Putamen (tissue), 1 donor: ENCODE measurements at regions not wholly inside any gene's neighbourhood (a gene's known extent, or its start where the extent isn't known, plus 50 kb on each side); places are given as distances from the start of the nearest gene placed in this dataset.
"Not testable (repeated sequence)": the region's sequence is repeated elsewhere in the genome, so short reads cannot be mapped to it uniquely, and the experiment has no call there.

Experiments used
- DNase-seq: peaks from one replicate; pipeline ENCODE4 v3.0.0-alpha.2; 2016; ENCODE audit warnings: low spot score

DNA sequence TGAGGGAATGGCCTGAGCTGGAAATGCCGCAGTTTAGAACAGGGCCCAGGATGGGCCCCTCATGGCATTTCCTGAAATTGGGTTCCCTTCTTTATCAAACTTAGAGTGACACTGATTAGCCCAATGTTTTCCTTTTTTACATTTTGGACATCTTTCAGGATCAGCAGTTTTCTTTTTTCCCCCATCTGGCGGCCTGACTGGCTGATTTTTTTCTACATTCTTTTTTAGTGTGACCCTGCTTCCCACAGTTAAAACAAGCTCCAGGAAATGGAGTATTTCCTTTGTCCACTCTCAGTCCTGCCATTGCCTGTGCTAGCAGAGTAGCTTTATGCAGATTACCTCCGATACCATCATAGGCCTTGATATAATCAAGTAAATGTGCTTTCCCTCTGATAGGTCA, 185.8 kb upstream of the IGF1 start:
- DNase-seq = not testable (repeated sequence)

DNA sequence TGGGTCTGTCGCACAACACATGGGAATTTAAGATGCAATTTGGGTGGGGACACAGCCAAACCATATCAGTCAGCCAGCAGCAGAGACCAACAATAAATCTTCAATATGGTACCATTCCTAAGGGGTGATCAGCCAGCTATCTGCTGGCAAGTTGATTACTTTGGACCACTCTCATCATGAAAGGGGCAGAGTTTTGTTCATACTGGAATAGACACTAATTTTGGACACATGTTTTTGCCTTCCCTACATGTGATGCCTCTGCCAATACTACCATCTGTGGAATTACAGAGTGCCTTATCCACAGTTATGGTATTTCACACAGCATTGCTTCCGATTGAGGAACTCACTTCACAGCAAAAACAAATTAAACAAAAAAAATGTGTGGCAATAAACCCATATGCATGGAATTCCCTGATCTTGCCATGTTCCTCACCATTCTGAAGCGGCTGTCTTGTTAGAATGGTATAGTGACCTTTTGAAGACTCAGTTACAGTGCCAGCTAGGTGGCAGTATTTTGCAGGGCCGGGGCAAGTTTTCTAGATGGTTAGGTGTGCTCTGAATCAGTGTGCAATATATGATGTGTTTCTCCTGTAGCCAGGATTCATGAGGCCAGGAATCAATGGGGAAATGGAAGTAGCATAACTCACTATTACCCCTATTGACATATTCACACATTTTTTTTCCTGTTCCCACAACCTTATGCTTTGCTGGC, 179.0 kb upstream of the IGF1 start:
- DNase-seq = no peak

DNA sequence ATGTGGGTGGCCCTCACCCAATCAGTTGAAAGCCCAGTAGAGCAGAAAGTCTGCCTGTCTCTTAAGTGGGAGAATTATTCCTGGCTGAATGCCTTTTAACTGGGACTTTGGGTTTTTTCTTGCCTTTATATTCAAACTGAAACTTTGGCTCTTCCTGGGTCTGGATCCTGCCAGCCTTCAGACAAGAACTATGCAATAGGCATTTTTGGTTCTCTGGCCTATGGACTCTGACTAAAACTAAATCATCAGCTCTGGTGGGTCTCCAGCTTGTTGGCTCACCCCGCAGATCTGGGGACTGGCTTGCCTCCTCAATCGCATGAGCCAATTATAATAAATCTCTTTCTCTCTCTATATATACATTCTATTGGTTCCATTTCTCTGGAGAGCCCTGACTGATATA, 173.0 kb upstream of the IGF1 start:
- DNase-seq = no peak

DNA sequence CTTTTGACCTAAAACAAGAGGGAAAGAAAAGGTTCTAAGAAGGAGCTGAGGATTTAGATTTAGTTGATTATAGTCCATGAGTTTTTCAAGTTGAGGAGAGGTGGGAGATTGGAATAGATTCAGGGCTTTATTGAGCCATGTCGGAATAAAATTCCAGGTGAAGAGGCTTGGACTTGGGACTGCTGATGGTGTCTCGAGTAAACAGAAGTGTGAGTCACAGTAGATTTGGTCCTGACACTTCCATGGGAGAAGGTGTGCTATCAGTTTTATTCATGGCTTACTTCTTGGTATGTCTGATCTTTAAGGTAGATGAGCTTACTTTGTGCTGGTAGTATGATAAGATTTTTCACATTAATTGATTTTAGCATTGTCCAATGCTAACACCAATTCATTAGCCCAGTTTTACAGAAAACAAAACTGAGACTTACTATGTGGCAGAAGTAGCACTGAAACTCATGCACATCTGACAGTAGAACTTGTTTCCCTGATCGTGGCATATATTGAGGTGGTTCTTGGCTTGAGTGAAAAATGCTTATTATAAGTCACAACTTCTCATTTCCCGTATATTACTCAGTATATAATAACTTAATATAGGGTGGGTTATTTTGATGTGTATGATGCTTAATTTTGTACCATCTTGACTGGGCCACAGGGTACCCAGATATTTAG, 172.4 kb upstream of the IGF1 start:
- no peak for DNase-seq

DNA sequence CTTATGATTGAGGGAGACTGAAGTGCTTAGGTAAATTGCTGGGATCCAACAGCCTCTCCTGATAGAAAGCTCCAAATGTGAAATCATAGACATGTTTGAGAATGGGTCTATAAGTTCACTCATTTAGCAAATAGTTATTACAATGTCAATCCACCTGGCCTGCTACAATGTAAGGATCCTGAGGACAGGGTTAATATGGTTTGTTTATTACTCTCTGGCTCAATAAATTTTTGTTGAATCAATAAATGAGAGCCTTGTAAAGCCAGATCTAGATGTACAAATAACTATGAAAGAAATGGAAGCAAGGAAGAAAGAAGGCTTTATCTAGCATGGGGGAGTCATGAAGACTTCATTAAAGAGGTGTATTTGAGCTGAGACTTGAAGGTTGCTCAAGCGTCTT, 165.6 kb upstream of the IGF1 start:
- no peak for DNase-seq

DNA sequence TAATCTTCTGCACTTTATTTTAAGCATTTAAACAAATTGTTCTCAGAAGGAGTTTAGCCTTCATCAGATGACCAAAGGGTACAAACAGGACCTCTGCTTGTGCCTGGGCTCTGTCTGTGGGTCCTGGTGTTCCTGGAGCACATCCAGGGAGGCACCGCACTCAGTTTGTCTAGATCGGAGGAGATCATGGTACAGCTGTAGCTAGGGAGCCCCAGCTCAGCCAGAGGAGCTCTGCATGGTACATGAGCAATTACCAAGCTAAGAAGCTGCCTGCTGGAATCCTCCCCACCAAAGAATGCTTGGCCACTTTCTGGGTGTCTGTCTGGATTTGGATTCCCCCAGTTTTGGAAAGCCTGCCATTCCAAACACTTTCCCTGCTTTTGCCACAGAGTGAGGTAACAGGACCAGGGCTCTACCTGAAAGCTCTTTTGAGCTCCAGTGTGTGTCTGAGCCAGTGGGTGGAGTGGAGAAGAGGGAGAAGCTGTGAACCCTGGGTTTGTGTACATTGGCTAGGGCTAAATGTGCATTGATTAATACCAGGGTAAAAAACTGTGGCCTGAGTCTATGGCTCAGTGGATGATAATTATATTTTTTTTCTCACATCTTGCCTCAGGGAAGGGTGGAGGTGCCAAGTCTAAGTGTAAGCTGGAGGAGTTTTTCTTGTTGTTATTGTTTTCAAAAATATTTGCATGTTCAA, 163.7 kb upstream of the IGF1 start:
- no peak for DNase-seq

DNA sequence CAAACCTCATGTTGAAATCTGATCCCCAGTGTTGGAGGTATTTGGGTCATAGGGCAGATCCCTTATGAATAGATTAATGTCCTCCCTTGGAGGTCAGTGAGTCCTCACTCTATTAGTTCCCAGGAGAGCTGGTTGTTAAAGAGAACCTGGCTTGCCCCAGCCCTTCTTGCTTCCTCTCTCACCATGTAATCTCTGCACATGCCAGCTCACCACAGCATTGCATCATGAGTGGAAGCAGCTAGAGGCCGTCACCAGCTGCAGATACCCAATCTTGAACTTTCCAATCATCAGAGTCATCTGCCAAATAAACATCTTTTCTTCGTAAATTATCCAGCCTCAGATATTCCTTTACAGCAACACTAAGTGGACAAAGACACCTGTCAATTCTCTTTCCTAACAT, 161.8 kb upstream of the IGF1 start:
- no peak for DNase-seq

DNA sequence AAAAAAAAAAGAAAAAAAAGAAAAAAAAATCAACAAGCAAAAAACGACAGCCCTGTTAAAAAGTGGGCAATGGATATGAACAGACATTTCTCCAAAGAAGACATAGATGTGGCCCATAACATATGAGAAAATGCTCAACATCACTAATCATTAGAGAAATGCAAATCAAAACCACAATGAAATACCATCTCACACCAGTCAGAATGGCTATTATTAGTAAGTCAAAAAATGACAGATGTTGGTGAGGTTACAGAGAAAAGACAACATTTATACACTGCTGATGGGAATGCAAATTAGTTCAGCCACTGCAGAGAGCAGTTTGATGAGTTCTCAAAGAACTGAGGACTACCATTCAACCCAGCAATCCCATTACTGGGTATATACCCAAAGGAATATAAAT, 160.3 kb upstream of the IGF1 start:
- not testable (repeated sequence) for DNase-seq

DNA sequence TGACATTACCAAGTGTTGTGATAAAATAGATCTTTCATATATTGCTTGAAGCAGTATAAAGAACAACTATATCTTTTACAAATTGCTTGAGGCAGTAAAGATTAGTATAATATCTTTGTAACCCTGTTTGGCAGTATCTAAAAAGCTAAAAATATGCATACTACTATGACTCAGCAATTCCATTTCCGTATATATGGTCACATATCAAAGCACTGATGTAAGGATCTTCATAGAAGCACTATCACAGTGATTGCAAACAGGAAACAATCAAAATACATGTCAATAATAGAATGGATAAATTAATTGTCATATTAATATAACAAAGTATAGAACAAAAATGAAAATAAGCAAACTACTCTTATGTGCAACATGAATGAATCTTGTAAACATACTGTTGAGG, 158.4 kb upstream of the IGF1 start:
- DNase-seq = no peak

DNA sequence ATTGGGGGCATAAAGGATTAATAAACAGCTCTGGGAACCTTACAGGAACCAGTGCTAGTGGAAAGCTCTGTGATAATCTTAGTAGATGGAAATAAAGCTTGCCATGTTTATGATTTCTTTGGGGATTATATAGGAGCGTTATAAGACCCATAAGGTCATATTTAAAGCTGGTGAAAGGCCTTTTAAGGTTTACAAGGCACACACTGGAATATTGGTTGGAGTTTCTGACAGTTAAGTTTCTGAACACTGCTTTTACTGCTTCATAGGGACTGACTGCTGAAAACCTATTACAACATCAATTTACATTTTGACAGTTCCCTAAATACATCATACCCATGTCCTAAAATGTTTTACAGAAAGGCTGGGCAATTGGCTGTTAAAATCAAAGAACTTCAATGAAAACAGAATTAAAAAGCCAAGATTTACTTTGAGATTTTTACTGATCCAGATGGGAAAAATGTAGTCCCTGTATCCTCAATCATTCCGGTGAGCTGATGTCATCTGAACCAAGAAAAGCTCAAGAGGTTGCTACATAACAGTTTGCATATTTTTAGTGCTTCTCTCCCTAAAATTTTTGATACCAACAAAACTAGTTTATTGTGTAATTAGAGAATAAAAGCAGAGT, 153.7 kb upstream of the IGF1 start:
- no peak for DNase-seq

DNA sequence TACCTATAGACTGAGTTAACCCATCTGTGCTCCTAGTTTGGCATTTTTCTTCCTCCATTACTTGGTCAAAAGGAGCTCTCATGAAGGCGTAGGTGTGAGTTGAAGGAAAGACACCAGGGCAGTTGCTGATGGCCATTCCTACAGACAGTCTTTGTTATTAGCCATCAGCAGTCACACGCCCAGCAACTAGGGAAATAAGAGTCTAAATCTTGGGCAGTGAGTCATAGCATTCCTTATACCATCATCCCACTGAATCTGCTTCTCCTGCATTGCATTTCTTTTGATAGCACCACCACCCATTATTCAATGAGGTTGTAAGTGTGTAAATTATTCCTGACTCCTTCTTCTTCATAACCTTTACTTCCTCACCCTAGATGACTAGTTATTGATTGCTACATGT, 150.9 kb upstream of the IGF1 start:
- no peak for DNase-seq

DNA sequence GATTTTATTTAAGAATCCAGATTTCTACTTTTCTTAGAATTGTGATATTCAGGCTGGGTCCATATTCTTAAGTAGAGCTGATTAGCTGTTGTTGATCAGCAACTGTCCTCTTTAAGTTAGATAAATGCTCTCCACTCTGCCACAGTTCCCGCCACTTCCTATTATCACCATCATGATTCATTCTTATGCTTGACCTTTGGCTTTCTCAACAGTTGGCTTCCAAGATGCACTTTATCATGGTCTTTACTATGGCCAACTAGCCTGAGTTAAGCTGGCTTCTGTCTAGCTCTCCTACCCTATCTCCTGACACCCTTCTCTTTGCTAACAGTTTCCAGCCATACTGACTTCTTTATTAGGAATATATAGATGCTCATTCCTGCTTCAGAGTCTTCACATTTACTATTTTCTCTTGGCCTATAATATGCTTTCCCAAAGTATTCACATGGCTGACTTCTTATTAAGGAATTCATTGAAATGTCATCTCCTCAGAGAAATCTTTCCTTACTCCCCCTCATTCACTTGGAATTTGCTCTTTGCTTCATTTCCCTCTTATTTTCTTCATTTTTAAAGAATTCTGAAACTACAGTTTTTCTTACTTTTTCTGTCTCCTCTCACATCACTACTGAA, 149.0 kb upstream of the IGF1 start:
- DNase-seq = no peak

DNA sequence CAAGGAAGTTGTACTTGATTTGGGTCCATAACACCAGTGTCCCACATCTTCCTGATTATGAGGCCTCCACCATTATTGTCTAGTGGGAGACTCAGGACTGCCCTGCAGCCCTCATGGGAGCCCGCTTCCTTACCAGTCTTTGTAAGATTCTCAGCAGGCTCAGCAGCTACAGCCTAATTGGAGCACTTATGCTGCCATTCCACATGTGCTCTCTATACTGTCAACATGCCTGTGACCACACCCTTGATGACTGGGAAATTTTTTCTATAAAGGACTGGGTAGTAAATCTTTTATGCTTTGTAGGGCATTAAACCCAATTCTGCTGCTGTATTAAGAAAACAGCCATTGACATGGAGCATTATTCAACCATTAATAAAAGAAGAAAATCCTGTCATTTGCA, 145.5 kb upstream of the IGF1 start:
- no peak for DNase-seq

DNA sequence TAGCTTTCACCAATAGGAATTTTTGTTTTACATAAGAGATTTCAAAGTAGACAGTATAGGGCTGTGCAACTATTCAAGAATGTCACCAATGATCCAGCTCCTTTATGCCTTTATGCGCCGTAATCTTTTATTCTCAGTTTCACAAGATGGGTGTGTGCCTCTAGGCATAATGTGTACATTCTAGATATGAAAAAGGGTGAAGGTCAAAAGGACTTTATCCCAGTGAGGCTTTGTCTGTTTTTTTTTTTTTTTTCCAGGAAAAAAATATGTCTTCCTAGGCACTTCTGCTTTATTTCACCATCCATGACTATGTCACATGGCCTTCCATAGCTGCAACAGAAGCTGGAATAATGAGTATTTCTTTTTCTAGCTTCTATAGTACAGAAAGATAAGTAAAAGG, 142.3 kb upstream of the IGF1 start:
- no peak for DNase-seq

DNA sequence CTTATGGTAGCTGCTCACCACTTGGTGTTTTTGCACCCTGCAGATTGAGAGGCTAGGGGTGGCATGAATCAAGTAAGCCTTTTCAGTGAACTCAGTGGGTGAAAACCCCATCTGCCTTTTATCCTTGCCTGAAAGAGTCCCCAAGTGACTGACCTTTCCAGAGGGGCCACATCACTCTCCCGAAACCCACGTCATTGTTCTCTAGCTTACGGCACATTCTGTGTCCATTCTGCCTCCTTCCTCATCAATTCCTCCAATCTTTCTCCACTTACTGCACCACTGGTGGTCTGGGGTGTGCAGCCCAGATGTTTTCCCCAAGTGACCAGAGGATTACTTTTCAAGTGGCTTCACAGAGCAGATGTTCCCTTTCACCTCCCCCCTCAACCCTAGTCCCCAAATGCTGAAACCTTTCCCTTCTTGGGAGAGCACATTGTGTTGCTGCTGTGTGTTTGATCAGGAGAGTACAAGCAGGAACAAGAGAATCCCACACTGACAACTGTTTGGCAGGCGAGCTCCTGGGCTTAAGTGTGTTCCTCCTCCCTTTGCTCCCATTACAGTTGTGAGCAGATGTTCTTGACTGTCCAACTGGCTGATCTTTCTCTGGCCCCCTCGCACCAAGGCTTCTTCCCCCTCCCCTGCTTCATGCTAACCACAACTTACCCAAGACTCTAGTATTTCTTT, 138.0 kb upstream of the IGF1 start:
- no peak for DNase-seq

DNA sequence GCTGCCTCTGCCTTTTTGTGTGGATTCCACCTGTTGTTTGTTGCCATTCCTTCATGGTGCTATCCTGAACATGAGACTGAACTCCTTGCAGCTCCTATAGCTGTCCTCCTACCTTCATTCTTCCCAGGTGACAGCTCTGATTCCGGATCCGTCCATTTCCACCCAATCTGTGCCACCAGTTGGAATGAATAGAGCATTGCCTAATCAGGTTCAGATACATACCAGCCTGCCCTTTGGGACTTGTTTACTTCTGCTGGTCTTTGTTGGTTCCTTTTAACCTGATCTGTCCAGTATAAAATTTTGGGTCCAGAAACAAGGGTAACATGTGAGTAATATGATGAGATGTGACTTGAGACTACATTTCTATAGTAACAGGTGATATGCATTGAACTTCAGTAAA, 136.3 kb upstream of the IGF1 start:
- no peak for DNase-seq

DNA sequence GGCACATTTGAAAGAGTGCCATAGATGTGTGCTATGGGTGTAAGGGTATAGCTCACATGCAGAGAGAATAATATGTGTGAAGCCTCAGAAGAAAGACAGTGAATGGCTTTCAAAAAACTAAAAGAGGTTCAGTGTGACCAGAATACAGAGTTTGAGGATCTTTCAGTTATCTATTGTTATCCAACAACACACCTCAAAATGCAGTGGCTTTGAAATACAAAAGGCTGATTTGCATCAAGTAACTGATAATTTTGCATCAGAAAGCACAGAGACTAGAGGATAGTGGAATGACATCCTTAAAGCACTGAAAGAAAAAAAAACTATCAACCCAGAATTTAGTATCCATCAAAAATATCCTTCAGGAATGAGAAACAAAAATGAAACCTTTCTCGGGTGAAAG, 131.6 kb upstream of the IGF1 start:
- no peak for DNase-seq

DNA sequence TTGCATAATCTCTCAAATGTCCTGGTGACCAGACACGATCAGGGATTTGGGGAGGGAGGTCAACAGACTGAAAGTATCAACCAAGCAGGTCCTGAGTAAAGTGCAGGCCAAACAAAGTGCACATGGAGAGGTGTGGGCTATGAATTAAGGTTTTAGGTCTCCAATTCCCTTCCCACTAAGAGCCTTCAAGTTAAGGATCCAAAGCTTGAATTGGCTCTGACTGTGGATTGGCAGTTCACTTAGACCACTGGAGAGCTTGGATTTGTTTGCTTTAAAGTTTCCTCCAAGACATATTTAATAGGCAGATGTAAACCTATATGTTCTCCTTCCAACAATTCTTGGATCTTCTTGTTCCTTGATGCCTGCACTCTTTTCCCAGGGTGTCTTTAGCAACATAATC, 129.6 kb upstream of the IGF1 start:
- DNase-seq = no peak

DNA sequence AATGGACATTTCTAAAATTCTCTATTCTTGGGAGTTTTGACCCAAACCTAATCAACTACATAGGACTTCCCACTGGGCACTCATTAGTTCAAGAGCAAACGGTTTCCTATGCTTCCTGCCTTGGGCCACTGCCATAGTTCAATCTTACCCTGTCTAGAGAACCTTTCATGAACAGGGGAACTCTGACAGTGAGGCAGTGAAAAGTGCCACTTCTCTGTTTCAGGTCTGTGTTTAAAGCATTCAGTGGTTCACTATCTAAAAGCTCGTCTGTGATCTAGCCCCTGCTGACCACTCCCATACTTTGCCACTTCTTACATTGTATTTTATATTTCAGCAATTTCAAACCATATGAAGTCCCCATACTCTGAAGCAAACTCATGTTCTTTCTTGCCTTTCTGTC, 122.7 kb upstream of the IGF1 start:
- DNase-seq = no peak

DNA sequence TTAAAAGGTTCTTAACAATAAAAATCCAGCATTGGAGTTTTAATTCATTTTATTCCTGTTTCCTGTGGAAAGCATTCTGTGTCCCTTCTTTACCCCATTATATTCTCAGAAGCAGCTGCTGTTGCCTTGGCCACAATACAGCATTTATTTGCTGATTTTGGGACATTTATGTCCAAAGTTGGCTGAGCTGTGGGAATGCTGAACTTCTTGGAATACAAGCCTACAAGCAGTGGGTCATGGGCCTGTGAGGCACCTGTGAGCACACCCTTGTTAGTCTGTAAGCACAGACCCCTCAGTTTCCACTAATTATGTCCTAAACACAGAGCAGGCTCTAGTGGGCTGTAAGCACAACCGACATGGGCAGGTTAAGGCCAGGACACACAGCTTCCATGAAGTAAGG, 122.2 kb upstream of the IGF1 start:
- no peak for DNase-seq

DNA sequence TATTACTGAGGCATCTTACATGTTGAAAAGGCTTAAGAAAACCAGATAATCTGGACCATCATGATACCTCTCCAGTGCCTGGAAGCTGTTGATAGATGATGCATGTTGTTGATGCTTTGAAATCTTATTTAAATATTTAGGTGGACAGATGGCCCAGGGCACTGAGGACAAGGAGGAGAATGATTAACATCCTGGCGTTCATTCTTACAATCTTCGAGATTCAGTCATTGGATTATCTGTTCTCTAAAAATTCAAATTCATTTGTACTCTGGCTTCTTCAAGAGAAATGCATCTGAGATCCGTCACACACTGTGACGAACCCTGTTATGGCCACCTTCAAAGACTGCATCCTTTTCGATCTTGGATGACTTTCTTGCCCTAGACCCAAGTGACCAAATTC, 121.3 kb upstream of the IGF1 start:
- no peak for DNase-seq

DNA sequence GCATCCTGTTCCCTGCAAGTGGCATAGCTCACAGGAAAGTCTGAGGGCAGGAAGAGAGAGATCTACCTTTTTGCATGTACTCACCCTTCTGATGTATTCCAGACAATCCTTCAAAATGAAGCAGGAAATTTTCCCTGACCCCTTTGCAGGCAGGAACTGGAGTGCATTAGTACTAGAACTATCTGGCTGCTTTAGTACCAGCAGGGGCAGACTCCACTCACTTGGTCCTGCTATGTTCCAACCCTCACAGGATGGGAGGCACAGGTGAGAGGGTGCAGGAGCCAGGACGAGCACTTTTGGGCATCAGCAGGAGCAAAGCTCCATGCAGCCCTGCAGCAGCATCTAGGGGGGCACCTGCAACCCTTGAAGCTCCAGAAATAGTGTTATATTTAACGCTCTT, 116.3 kb upstream of the IGF1 start:
- DNase-seq = no peak
